HG02571 (cell line): ENCODE measurements at regions not wholly inside any gene's neighbourhood (a gene's known extent, or its start where the extent isn't known, plus 50 kb on each side); places are given as distances from the start of the nearest gene placed in this dataset.

Source experiments
- ATAC-seq: cut with Tn5 transposase; IDR thresholded peaks from one replicate; pipeline ENCODE4 v1.9.1; 2021; ENCODE audit warnings: mild to moderate bottlenecking, moderate library complexity; ENCODE audit not compliant: unreplicated experiment

GRCh38 chr4:4749137-4749536, 110.3 kb upstream of the MSX1 start:
- no peak for ATAC-seq

DNA sequence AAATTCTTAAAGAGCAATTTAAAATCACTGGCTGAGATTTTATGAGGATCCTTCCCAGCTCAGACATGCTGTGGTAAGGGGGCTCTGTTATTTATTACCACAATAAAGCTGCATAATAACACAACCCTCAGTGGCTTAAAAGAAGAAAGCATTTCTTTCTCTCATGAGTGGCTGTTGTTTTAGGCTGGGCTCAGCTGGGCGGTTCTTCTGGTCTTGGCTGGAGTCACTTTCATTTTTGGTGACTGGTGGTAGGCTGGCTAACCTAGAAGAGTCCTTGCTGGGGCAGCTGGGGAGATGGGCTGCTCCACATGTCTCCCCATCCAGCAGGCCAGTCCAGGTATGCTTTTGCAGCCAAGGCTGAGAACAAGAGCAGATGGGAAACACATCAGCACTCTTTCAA, 113.0 kb upstream of the MSX1 start:
- no peak for ATAC-seq

GRCh38 chr4:4740071-4740470, 119.4 kb upstream of the MSX1 start:
- ATAC-seq: no peak

GRCh38 chr4:4735870-4736269, 123.6 kb upstream of the MSX1 start:
- no peak for ATAC-seq

DNA sequence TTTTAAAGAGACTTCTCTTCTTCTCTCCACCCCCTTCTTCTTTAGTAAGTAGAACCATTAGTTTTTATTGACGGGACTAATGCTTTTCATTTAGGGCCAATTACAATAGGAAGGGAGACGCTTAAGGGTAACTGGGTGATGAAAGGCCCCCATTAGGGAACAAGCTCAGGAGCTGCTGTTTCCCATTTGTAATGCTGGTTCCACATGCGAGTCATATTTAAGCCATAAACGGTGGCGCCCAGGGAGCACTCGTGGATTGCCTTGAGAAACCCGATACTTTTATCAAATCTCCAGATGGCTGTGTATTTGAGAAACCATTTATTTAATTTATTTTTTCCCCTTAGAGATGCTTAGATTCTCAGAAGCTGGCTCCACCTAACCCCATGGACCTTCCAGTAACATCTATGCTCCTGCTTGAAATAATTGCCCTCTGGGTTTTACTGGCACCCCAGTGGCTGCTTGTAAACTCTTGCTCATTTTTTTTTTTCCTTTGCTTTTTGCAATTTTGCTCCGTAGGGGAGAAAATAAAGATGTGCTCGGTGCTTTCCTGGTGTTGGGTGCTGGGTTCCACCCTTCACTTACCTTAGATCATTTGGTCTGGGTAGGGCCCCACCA, 124.2 kb upstream of the MSX1 start:
- no peak for ATAC-seq

DNA sequence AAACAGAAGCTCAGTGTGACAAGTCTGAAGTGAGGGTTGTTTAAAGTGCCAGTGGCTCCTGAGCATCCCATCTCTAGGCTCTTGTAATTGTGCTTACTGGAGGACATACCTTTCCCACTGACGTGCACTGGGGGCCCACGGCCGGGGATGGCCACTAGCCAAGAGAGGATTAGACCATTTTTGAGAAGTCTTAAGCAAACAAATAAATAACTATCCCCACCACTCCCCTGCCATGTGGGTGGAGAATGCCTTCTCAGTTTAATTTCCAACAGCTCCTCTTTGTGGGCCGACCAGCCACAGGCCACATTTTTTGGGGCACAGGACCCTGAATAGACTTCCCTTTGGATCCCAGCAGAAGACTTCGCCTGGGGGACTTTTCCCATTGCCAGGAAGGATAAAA, 125.0 kb upstream of the MSX1 start:
- no peak for ATAC-seq

- no peak for ATAC-seq
Observed at GRCh38 chr4:4733663-4734062, 125.8 kb upstream of the MSX1 start.

DNA sequence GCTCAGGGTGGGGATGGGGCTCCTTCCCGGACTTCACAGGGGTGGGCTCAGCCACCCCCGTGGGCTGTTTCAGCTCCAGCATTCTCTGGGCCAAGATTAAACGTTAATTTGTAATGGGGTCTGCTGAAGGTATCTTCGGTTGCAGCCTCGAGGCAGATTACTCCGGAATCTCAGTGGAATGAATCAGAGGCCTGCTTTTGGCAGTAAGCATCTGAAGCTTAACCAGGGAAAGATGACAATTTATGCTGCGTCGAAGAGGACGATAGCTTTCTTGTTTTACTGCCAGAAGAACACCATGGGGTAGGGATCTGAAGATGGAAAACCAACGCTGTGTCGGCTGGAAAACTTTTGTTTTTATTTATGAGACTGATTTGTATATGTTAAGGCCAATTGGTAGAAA, 129.2 kb upstream of the MSX1 start:
- ATAC-seq: no peak

DNA sequence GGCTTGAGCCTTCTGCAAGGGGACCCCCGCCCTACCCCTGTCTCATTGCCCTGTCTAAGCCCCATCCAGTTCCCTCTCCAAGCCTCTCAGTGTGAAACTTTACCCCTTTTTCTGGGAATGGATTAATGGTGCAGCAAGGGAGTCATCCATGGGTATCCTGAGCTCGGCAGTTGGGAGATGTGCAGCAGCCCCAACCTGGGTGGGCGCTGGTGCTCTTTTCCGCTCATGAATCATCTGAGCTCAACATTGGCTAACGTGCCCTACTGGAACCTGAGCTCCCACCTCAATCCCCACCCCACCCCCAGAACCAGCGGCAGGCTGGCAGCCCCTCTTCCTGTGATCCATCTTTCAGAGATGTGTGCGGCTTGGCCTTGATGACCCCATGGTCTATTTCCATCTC, 130.3 kb upstream of the MSX1 start:
- no peak for ATAC-seq

GRCh38 chr4:4727536-4727935, 131.9 kb upstream of the MSX1 start:
- no peak for ATAC-seq

DNA sequence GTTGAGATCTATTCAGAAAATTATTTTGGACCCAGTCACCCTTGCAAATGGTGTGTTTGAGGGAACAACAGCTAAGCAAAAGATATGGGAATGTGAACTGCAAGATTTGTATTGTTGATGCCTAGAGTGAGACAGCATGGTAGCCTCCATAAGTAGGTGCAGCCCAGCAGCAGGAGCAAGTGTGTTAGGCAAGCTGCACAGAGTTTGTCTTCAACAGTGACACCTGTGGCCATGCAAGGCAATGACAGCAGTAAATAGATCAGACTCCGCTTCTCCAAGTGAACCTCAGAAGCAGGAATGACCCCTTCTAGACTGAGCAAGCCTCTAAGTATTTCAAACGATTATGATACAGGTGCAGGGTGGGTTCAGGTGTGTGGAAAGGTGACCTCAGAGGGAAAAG, 133.4 kb upstream of the MSX1 start:
- no peak for ATAC-seq

DNA sequence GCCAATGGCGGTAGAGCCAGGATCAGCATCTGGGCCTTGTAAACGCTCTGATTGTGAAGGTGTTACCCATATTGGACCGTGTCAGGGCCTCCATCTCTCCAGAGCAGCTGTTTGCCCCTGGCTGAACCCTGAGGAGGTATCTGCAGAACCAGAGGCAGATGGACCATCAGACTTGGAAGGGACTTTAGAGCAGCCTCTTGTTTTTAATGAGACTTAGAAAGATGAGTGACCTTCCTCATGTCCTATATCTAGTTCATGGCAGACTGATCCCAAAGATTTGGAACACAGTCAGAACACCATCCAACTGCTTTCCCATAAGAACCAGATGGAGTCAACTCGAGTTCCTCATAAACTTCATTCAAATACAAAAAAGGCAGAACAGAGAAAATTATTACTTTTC, 135.1 kb upstream of the MSX1 start:
- no peak for ATAC-seq

DNA sequence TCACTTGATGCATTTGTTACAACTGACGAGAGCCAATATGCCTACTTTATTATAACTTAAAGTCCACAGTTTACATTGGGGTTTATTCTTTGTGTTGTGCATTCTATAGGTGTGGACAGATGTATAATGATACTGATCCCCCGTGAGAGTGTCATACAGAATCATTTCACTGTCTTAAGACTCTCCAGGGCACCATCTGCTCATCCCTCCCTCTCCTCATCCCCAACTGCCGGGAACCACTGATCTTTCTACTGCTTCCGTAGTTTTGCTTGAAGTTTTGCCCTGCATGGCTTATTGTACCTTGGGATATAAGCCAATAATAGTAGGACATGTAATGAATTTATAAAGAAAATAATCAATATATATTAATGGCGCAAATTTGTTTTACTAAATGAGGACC, 137.8 kb upstream of the MSX1 start:
- no peak for ATAC-seq

DNA sequence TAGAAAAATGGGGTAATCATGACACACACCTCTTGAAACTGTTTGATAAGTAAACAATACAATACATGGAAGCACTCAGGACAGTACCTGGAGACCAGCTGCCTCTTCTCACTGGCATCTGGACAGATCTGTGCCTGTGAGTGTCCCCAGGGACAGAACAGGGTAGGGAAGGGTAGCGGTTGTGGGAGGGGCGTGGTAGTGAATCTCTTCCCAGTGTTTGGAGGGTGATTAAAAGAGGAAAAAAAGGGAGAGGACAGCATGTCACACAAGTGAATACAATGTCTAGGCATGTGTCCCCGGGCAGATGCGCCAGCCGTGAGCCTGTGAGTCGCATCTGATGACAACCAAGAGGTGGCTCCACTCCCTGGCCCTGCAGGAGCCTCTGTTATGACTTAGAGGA, 138.8 kb upstream of the MSX1 start:
- ATAC-seq: no peak

DNA sequence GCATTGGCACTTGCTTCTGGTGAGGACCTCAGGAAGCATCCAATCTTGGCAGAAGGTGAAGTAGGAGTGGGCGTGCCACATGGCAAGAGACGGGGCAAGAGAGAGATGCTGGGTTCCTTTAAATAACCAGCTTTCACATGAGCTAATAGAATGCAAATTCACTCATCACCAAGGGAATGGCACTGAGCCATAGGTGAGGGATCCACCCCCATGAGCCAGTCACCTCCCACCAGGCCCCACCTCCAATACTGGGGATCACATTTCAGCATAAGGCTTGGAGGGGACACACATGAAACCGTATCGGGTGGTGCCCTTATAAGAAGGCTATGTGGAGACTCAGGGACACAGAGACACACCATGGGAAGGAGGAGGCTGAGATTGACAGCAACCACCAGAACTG, 140.0 kb upstream of the MSX1 start:
- ATAC-seq: no peak

- ATAC-seq: no peak
Observed at GRCh38 chr4:4717692-4718091, 141.8 kb upstream of the MSX1 start.

DNA sequence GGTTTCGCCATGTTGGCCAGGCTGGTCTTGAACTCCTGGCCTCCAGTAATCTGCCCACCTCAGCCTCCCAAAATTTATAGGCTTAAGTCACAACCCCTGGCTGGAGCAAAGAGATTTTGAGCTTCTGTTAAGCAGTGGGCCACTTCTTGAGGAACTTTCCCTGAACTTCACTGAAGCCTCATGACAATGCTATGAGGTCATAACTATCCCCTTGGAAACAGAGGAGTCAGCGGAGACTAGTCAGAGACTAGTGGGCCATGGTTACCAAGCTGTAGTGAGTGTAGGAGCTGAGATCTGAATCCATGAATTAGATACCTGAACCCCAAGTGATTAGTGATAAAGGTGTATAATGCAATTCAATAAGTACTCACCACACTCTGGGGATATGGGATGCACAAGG, 145.1 kb upstream of the MSX1 start:
- ATAC-seq: no peak

GRCh38 chr4:4712800-4713528, 146.5 kb upstream of the MSX1 start:
- ATAC-seq: no peak

DNA sequence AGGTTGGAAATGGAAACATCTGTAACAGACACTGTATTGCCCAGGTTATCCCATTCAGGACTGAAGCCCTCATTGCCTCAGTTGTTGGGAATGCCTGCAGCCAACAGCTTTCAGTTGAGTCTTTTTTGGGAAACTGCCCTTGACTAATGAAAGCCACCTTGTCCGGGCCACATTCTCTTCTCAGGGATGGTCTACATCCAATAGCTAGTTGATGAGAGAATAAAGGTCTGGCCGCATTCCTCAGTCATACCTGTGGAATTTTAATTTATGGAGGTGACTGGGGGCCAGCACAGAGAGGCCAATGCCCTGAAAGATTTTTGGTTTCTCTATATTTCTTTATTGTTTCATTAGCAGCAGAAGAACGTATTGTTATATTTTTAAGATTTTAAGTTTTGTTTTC, 147.6 kb upstream of the MSX1 start:
- no peak for ATAC-seq

- ATAC-seq: no peak
Observed at GRCh38 chr4:4709736-4710135, 149.7 kb upstream of the MSX1 start.

- no peak for ATAC-seq
Observed at GRCh38 chr4:4704267-4704666, 155.2 kb upstream of the MSX1 start.

DNA sequence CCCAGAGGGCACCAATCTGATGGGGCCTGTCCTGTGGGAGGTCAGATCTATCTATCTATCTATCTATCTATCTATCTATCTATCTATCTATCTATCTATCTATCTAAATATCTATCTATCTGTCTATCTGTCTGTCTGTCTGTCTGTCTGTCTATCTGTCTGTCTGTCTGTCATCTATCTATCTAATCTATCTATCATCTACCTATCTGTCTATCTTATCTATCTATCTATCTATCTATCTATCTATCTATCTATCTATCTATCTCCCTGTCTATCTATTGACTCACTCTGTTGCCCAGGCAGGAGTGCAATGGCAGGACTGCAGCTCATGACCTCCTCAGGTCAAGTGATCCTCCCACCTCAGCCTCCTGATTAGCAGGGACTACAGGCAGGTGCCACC, 155.7 kb upstream of the STX18 start:
- ATAC-seq: no peak

GRCh38 chr4:4696530-4696929, 154.7 kb upstream of the STX18 start:
- no peak for ATAC-seq
